Fibroblast of peridontal ligament (primary cell): ENCODE measurements at regions not wholly inside any gene's neighbourhood (a gene's known extent, or its start where the extent isn't known, plus 50 kb on each side); places are given as distances from the start of the nearest gene placed in this dataset.

Experiments
- DNase-seq: peaks from one replicate; pipeline ENCODE4 v3.0.0-alpha.2; 2010; ENCODE audit errors: extremely low read depth

GRCh38 chr10:2951235-2951835 lies 116.0 kb upstream of the PFKP start:
- no peak for DNase-seq

- no peak for DNase-seq
These were observed 116.8 kb upstream of the PFKP start for GRCh38 chr10:2950546-2950945.

- no peak for DNase-seq
These were observed 117.4 kb upstream of the PFKP start for GRCh38 chr10:2949948-2950354.

- no peak for DNase-seq
These were observed 118.0 kb upstream of the PFKP start for GRCh38 chr10:2949221-2949947.

- no peak for DNase-seq
These were observed 119.1 kb upstream of the PFKP start for GRCh38 chr10:2948127-2948854.

GRCh38 chr10:2944788-2945187 lies 122.6 kb upstream of the PFKP start:
- DNase-seq = no peak

- DNase-seq = no peak
These were observed 123.3 kb upstream of the PFKP start for GRCh38 chr10:2943932-2944614.

GRCh38 chr10:2942938-2943337 lies 124.4 kb upstream of the PFKP start:
- DNase-seq = no peak

- peak; percentile 39 for DNase-seq
These were observed 128.5 kb upstream of the PFKP start for GRCh38 chr10:2938869-2939268.

GRCh38 chr10:2936816-2937215 lies 130.5 kb upstream of the PFKP start:
- DNase-seq = peak; percentile 5

- DNase-seq = no peak
These were observed 131.5 kb upstream of the PFKP start for GRCh38 chr10:2935647-2936386.

GRCh38 chr10:2933924-2934323 lies 133.4 kb upstream of the PFKP start:
- DNase-seq = no peak

- DNase-seq = no peak
These were observed 133.8 kb upstream of the PFKP start for GRCh38 chr10:2933519-2933918.

GRCh38 chr10:2933071-2933470 lies 134.3 kb upstream of the PFKP start:
- DNase-seq = no peak

GRCh38 chr10:2929480-2930258 lies 137.7 kb upstream of the PFKP start:
- no peak for DNase-seq

GRCh38 chr10:2927958-2928840 lies 139.1 kb upstream of the PFKP start:
- DNase-seq = peak; percentile 45

GRCh38 chr10:2926918-2927660 lies 140.3 kb upstream of the PFKP start:
- DNase-seq = no peak

GRCh38 chr10:2925631-2926030 lies 141.7 kb upstream of the PFKP start:
- no peak for DNase-seq

GRCh38 chr10:2924431-2924830 lies 142.9 kb upstream of the PFKP start:
- no peak for DNase-seq
